ENCODE measurements at regions not wholly inside any gene's neighbourhood (a gene's known extent, or its start where the extent isn't known, plus 50 kb on each side); places are given as distances from the start of the nearest gene placed in this dataset.

GRCh38 chr5:31084871-31085270, 108.6 kb upstream of the CDH6 start:
- no peak overlapping the region for H3K14ac ChIP-seq (ENCODE audit: insufficient read depth, low read length)
- H3K23me2 ChIP-seq (ENCODE audit: insufficient read length, low read depth, low read length, poor library complexity, severe bottlenecking), result no peaks in the 10 kb centered on the region
- H2BK20ac ChIP-seq (ENCODE audit: low read depth, low read length, poor library complexity, severe bottlenecking), result no peak overlapping the region
- no peak overlapping the region for H3K23ac ChIP-seq (ENCODE audit: insufficient read length, low read depth, low read length)
- Mint-ChIP-seq H3K9me3 (no peaks in the 10 kb centered on the region), H3K4me3 (no peak overlapping the region), H3K36me3 (ENCODE audit: insufficient read depth in 1 of 3, low read depth in 3 of 3) (no peaks in the 10 kb centered on the region; a peak in 1 of 7 replicates), H3K27me3 (ENCODE audit: low read depth) (no peaks in the 10 kb centered on the region), H3K4me1 (peaks cover 10% of the 10 kb centered on the region in 2 experiments), H3K27ac (no peak overlapping the region)
- H2BK5ac ChIP-seq (ENCODE audit: insufficient read length, low read length), result no peak overlapping the region
- H3K18ac ChIP-seq (ENCODE audit: insufficient read length, low read depth, low read length), result no peak overlapping the region
- no peaks in the 10 kb centered on the region for H3K79me1 ChIP-seq (ENCODE audit: insufficient read depth, low read depth, low read length, poor library complexity, severe bottlenecking)
- H3K27ac ChIP-seq (ENCODE audit: insufficient read length, low read depth, low read length), result no peak overlapping the region
- H4K20me1 ChIP-seq (ENCODE audit: control insufficient read depth, insufficient read depth, insufficient read length), result no peaks in the 10 kb centered on the region
- H2BK12ac ChIP-seq (ENCODE audit: insufficient read length, low read depth, low read length), result no peak overlapping the region
- no peak for TF ChIP-seq CTCF (conservative IDR thresholded peaks at IDR 0.05)
- H2BK120ac ChIP-seq (ENCODE audit: low read depth, low read length, poor library complexity, severe bottlenecking), result no peak overlapping the region
- no peak overlapping the region for H2BK15ac ChIP-seq (ENCODE audit: low read depth, low read length)
- no peak overlapping the region for H3K56ac ChIP-seq (ENCODE audit: insufficient read length, low read depth, low read length)
- H3K4ac ChIP-seq (ENCODE audit: low read depth, low read length), result no peak overlapping the region
- no peak overlapping the region for H2AK5ac ChIP-seq (ENCODE audit: insufficient read length, low read length)
- no peaks in the 10 kb centered on the region for H3K4me1 ChIP-seq (ENCODE audit: insufficient read depth, low read length)
- no CpG with 5 or more reads among the region's 5 CpGs for WGBS (ENCODE audit: extremely low coverage, insufficient read length, low lambda C conversion rate)
- H3K79me2 ChIP-seq (ENCODE audit: insufficient read depth, low read length), result no peaks in the 10 kb centered on the region
- H4K5ac ChIP-seq (ENCODE audit: insufficient read length, low read depth, low read length), result no peak overlapping the region
- no peak overlapping the region for H2AFZ ChIP-seq (ENCODE audit: low read length)
- H4K91ac ChIP-seq (ENCODE audit: insufficient read length, low read depth, low read length), result no peak overlapping the region
- no peak overlapping the region for H3K4me2 ChIP-seq (ENCODE audit: insufficient read depth, insufficient read length, low read length)
- no peak overlapping the region for H3T11ph ChIP-seq (ENCODE audit: low read length)
- H3K27me3 ChIP-seq (ENCODE audit: insufficient read depth, low read length), result no peaks in the 10 kb centered on the region
- no peak for DNase-seq
- no peak overlapping the region for H4K8ac ChIP-seq (replicated peaks; ENCODE audit: insufficient read length, low read depth, low read length)
- no peaks in the 10 kb centered on the region for H3K9me3 ChIP-seq (ENCODE audit: control insufficient read depth, low read depth, low read length)
- H3K9ac ChIP-seq (ENCODE audit: extremely low read depth, insufficient read length, low read length), result no peak overlapping the region

Data from H9 (cell line).